ENCODE measurements at regions not wholly inside any gene's neighbourhood (a gene's known extent, or its start where the extent isn't known, plus 50 kb on each side); places are given as distances from the start of the nearest gene placed in this dataset.

GRCh38 chr2:198326431-198326830 lies 522.0 kb downstream of the PLCL1 start:
- Histone ChIP-seq H3K4me3 (no peak overlapping the region), H3K4me1 (no peaks in the 10 kb centered on the region), H3K27me3 (no peaks in the 10 kb centered on the region), H3K9me3 (no peaks in the 10 kb centered on the region), H3K36me3 (no peaks in the 10 kb centered on the region), H3K27ac (no peak overlapping the region)
- intact Hi-C loops (cut with DNase I): no loop called here
- WGBS, 2 donors: 5 to 18% methylated on average over 1 of the region's 1 CpG
- TF ChIP-seq POLR2A (IDR thresholded peaks at IDR 0.05) (no peak), EP300 (IDR thresholded peaks at IDR 0.05) (no peak), POLR2AphosphoS5 (IDR thresholded peaks at IDR 0.05) (no peak), CTCF (IDR thresholded peaks at IDR 0.05) (no peak)
- DNase-seq: no peak

GRCh38 chr2:198325359-198325758 lies 521.0 kb downstream of the PLCL1 start:
- DNase-seq: no peak
- WGBS, 2 donors: 82 to 85% methylated on average over 2 of the region's 2 CpGs

GRCh38 chr2:198324071-198324470 lies 519.7 kb downstream of the PLCL1 start:
- TF ChIP-seq CTCF (IDR thresholded peaks at IDR 0.05): no peak
- H3K4me3 ChIP-seq: no peak overlapping the region
- H3K4me1 ChIP-seq: no peaks in the 10 kb centered on the region
- WGBS, 2 donors: 82 to 89% methylated on average over 4 of the region's 4 CpGs
- no peaks in the 10 kb centered on the region for H3K27me3 ChIP-seq
- intact Hi-C loops (cut with DNase I): no loop called here
- no peak overlapping the region for H3K27ac ChIP-seq
- H3K36me3 ChIP-seq: no peaks in the 10 kb centered on the region
- DNase-seq: no peak
- no peaks in the 10 kb centered on the region for H3K9me3 ChIP-seq

More at GRCh38 chr2:198325359-198325758, 521.0 kb downstream of the PLCL1 start:
- Histone ChIP-seq H3K27me3 (no peaks in the 10 kb centered on the region), H3K9me3 (no peaks in the 10 kb centered on the region), H3K4me1 (no peaks in the 10 kb centered on the region), H3K27ac (no peak overlapping the region), H3K4me3 (no peak overlapping the region), H3K36me3 (no peaks in the 10 kb centered on the region)
- intact Hi-C loops (cut with DNase I): no loop called here
- no peak for TF ChIP-seq CTCF (IDR thresholded peaks at IDR 0.05)

- Histone ChIP-seq H3K27ac (no peak overlapping the region), H3K9me3 (no peaks in the 10 kb centered on the region), H3K27me3 (peaks cover 0 to 9% (median 0%) of the 10 kb centered on the region in 3 donors), H3K4me1 (no peaks in the 10 kb centered on the region), H3K4me3 (no peak overlapping the region), H3K36me3 (no peaks in the 10 kb centered on the region)
- TF ChIP-seq EP300 (IDR thresholded peaks at IDR 0.05): no peak
- no peak for TF ChIP-seq CTCF (IDR thresholded peaks at IDR 0.05)
- TF ChIP-seq POLR2AphosphoS5 (IDR thresholded peaks at IDR 0.05): no peak
- TF ChIP-seq POLR2A (IDR thresholded peaks at IDR 0.05): no peak
- 87 to 94% methylated on average over 8 of the region's 8 CpGs for WGBS, 2 donors
- intact Hi-C loops (cut with DNase I): no loop called here
- no peak for DNase-seq
These were observed 517.9 kb downstream of the PLCL1 start for GRCh38 chr2:198322275-198322674.

DNA sequence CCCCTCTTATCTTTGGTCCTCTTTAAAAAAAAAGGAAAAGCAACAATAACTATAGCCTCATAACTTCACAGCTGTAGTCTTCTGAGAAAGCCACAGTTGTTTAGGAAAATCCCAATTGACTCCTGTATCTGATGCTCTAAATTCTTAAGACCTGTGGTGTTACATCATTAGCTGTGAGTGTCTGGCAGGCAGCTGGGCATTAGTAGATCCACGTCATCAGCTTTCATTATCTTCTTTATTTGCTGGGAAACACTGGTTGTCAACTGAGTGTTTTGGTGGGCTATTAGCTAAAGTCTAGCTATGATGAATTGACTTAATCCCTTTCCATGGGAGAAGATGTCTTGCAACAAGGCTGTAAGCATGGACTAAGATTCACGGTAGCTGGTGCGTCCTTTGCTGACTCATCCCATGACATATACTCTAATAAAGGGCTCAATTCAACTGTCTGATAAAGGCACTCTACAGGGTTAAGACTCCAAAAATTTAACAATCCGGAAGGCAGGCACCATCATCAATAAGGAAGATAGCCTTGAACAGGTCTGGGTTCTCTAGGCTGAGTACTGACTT lies 517.2 kb downstream of the PLCL1 start:
- intact Hi-C loops (cut with DNase I): no loop called here
- Histone ChIP-seq H3K9me3 (no peaks in the 10 kb centered on the region), H3K27ac (no peak overlapping the region), H3K4me3 (no peak overlapping the region), H3K36me3 (no peaks in the 10 kb centered on the region), H3K4me1 (no peaks in the 10 kb centered on the region), H3K27me3 (peaks cover 0 to 9% (median 0%) of the 10 kb centered on the region in 3 donors)
- 70 to 86% methylated on average over 4 of the region's 4 CpGs for WGBS, 2 donors
- no peak for DNase-seq
- TF ChIP-seq CTCF (IDR thresholded peaks at IDR 0.05) (no peak), POLR2A (IDR thresholded peaks at IDR 0.05) (no peak)

Data from sigmoid colon (tissue), 6 donors.